ENCODE measurements at regions not wholly inside any gene's neighbourhood (a gene's known extent, or its start where the extent isn't known, plus 50 kb on each side); places are given as distances from the start of the nearest gene placed in this dataset.

DNA sequence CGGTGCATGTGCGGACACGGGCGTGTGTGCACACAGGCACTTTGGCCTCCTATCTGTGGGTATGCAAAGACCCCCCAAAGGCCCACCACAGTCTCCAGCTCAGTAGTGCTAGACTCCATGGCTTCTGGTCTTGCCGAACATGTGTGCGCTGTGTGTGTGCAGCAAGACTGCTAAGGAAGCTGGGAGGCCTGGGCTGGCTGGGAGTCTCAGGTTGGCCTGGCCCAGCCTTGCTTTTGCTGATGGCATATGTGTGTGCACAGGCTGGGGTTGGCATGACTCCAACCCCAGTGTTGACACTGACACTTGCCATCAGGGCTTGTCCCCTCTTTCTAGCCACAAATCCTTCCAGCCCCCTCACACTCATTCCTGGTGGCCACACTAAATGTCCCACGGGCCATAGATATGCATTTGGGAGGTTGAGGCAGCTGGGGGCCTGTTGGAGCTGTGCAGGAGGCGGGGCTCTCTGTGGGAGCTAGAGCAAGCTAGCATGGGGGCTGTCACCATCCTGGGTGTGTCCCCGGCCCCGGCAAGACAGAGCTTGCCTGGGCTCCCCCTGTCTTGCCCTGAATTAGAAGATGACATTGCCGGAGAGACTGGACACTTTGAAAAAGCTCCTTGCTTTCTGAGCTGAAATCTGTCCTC lies 60.9 kb upstream of the NECTIN1 start:
- TF ChIP-seq, protein P1, sequence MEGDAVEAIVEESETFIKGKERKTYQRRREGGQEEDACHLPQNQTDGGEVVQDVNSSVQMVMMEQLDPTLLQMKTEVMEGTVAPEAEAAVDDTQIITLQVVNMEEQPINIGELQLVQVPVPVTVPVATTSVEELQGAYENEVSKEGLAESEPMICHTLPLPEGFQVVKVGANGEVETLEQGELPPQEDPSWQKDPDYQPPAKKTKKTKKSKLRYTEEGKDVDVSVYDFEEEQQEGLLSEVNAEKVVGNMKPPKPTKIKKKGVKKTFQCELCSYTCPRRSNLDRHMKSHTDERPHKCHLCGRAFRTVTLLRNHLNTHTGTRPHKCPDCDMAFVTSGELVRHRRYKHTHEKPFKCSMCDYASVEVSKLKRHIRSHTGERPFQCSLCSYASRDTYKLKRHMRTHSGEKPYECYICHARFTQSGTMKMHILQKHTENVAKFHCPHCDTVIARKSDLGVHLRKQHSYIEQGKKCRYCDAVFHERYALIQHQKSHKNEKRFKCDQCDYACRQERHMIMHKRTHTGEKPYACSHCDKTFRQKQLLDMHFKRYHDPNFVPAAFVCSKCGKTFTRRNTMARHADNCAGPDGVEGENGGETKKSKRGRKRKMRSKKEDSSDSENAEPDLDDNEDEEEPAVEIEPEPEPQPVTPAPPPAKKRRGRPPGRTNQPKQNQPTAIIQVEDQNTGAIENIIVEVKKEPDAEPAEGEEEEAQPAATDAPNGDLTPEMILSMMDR (CRISPR knock-in tag; IDR thresholded peaks at IDR 0.05): no peak
- TF ChIP-seq SRSF9 (IDR thresholded peaks at IDR 0.05; ENCODE audit: borderline replicate concordance, insufficient read depth, low read depth, low read length, poor library complexity, severe bottlenecking): no peak
- no peak for TF ChIP-seq RAD21 (CRISPR knock-in tag; IDR thresholded peaks at IDR 0.05)
- TF ChIP-seq TCF7 (IDR thresholded peaks at IDR 0.05; ENCODE audit: low read depth): no peak
- no peak for TF ChIP-seq ZFP90 (CRISPR knock-in tag; IDR thresholded peaks at IDR 0.05; ENCODE audit: borderline replicate concordance)
- TF ChIP-seq POLR2A (IDR thresholded peaks at IDR 0.05; ENCODE audit: insufficient read depth in 1 of 2, low read depth in 2 of 2, low read length in 2 of 2): no peak

All from HepG2 (cell line).